HG03060 (cell line): ENCODE measurements at regions not wholly inside any gene's neighbourhood (a gene's known extent, or its start where the extent isn't known, plus 50 kb on each side); places are given as distances from the start of the nearest gene placed in this dataset.
"Not testable (repeated sequence)": the region's sequence is repeated elsewhere in the genome, so short reads cannot be mapped to it uniquely, and the experiment has no call there.

Experiments
- ATAC-seq: cut with Tn5 transposase; IDR thresholded peaks from one replicate; pipeline ENCODE4 v1.9.1; 2021; ENCODE audit warnings: low read depth, moderate number of reproducible peaks; ENCODE audit not compliant: unreplicated experiment

DNA sequence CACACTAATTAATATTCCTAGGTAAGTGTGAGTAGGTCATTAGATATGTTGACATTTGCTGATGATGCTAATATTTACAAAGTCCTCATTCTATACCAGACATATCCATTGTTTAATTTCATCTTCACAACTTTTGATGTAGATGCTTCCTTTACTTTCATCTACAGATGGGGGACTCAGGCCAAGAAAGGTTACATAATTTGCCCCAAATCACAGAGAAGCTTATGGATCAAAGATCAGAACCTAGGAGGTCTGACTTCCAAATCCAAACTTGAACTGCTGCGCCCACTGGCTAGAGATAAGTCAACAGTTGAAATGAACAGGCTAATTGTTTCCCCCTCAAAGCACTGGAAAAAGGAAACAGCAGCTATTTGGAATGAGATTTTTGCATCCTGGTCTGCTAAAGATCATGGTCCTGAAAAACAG is 95.6 kb upstream of the TMEM178A start:
- no peak for ATAC-seq

- ATAC-seq, result no peak
Observed at GRCh38 chr2:39570614-39571013, 95.1 kb upstream of the TMEM178A start.

GRCh38 chr2:39571111-39571731 is 94.5 kb upstream of the TMEM178A start:
- ATAC-seq, result no peak

- no peak for ATAC-seq
Observed at GRCh38 chr2:39573276-39573675, 92.4 kb upstream of the TMEM178A start.

DNA sequence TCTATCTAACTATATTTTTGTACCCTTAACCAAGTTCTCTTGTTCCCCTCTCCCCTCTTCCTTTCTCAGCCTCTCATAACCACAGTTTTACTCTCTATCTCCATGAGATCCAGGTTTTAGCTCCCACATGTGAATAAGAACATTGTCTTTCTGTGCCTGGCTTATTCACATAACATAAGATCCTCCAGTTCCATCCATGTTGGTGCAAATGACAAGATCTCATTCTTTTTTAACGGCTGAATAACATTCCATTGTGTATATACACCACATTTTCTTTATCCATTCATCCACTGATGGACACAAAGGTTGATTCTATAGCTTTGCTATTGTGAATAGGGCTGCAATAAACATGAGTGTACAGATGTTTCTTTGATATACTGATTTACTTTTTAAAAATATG is 83.9 kb upstream of the TMEM178A start:
- ATAC-seq, result no peak

DNA sequence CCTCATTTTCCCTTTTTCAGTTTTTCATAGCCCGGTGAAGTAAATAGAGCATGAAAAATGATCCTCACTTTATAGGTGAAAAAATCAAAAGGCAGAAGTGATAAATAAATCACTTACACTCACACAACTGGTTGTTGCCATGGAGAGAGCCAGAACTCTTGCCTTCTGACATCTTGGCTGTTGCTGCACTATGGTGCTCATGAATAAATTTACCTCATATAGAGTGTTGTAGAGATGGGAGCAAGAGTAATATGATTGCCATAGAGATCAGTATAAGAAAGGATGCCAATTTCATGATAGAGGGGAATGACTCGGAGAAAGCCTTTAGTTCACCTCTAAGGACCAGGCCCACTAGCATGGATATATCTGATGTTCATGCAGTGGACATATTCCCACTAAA is 82.5 kb upstream of the TMEM178A start:
- no peak for ATAC-seq

DNA sequence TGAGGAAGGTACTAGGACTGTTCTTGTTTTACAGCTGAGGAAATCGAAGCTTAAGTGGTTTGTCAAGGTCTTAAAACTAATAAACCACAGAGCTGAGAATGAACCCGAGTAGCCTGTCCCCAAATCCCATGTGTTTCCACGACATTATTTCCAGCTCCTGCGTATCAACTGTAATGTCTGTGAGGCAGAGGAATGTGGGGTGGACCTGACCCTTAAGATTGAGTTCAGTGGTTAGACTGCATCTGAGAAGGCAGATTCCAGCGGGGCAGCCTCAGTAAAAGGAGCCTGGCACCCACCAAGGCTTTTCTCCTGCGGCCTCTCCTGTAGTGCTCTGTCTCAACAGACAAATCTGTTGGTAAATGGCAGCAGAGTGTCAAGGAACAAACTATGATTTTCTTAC is 81.9 kb upstream of the TMEM178A start:
- ATAC-seq, result no peak

DNA sequence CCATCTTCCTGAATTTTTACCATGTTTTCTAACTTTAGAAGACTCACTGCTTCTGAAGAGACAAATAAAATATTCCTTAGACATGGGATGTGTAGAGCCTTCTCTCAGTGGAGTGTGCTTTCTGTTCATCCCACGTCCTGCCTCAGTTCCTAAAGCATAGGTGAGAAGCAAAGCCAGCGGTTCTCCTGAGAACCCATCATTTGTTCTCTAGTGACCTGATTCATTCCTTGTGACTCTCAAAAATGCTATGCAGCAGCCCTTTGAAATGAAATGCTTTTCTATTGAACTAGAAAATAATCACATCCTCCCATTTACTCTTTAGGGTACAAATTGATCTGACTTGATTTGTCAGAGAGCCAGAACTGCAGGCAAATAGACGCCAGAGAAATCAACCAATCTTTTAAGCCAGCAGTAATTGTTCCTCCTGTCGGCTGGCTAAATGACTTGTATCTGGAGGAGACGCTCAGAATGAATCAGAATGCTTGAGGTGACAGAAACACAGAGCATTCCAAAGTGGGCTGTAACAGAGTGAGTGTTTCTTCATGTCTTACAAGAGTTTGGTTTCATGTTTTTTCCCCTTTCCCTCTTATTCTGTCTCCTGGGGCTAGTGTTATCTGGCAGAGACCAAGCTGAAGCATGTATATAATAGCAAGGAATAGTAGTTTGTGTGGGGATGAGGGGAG is 81.3 kb upstream of the TMEM178A start:
- ATAC-seq, result no peak

- not testable (repeated sequence) for ATAC-seq
Observed at GRCh38 chr2:39585531-39585930, 80.2 kb upstream of the TMEM178A start.

DNA sequence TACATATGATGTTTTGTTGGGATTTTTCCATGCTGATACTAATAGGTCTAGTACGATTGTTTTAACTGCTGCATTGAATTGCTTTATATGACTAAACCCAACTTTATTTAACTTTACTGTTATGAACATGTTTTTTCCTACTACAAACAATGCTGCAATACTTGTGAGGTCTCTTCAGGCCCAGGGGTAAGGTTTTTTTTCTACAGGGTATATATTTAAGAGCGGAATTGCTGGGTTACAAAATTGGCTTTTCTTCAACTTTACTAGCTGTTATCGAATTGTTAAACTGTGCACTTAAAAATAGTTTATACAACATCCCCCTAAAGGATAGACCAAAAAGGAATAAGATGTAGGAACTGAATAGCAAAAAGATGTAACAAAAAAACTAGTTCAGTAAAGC is 78.5 kb upstream of the TMEM178A start:
- ATAC-seq, result no peak

- no peak for ATAC-seq
Observed at GRCh38 chr2:39587641-39588040, 78.1 kb upstream of the TMEM178A start.

- ATAC-seq, result no peak
Observed at GRCh38 chr2:39593439-39594393, 72.0 kb upstream of the TMEM178A start.

DNA sequence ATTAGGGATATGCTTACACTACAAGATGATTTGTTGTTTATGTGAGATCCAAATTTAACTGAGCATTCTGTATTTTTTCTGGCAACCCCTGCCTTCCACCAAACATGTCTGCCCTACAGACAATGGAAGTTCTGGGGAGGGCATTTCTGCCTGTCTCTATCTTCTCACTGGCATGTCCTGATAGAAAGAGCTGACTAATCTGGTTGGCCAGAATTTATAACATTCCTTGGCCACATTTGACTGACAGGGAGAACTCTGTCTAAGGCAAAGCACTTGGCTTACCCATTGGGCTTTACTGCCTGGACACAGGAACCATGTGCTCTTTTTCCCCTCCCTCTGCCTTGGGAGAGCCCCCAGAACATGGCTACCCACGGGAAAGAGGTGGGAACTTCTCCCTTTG is 70.6 kb upstream of the TMEM178A start:
- no peak for ATAC-seq

- ATAC-seq, result no peak
Observed at GRCh38 chr2:39597314-39597713, 68.4 kb upstream of the TMEM178A start.

DNA sequence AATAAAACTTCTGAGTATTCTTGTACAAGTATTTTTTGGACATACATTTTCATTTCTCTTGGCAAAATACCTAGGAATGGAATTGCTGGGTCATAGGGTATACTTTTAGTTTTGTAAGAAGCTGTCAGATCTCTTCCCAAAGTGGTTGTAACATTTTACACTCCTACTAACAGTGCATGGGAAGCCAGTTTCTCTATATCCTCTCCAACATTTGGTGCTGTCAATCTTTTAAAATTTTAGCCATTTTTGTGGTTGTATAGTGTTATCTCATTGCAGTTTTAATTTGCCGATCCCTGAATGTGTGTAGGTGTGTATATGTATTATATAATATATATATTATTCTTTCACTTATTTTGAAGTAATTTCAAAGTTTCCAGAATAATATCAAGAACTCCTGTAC is 63.1 kb upstream of the TMEM178A start:
- ATAC-seq, result no peak

DNA sequence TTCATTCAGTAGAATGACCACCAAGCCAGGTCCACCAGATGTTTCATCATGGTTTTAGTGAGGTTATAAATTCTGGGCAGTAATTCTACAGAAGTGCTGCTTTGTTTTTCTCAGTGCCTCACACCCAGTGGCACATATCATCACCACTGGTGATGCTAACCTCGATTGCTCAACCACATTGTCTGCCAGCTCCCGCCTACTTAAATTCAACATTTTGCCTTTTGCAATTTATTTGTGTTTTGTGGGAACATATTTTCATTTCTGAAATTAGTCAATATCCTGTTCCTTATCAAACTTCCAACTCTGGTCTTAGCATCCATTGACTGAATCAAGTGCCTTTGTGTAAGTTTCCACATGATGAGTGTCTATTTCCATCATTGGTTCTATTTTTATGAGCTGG is 62.3 kb upstream of the TMEM178A start:
- ATAC-seq, result no peak

DNA sequence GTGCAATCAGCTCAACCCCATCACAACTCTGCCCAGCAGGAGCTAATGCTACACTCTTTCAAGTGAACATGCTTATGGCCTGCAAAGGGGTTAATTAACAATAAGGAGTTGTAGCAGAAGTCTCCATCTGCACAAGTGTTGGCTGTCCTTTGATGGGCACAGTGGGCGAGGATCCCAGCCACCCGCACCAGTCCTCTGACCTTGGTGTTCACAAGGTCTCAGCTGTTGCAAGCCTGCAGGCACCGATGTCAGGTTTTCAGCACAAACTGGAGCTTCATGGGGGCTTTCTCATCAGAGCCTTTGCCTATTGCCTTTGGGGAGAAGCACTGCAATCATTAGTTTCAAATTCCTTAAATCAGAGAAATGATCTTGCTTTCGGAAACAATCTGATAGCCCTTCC is 60.9 kb upstream of the TMEM178A start:
- ATAC-seq, result no peak

DNA sequence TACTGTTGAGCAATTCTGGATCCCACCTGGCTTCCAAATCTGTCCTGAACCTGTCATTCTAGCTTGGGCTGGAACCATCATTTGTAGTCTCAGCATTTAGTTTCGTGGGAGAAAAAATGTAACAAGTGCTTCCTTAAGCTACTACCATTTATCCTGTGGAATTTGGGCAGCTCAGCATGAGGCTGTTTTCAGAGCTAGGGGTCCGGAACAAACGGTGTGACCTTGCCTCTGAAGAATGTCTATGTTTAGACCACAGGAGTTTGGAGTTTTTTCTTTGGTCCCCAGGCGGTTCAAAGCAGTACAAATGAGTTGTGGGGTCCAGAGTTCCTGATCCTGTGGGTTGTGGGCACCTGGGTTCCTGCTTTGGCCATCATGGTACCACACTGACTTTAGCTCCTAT is 59.1 kb upstream of the TMEM178A start:
- ATAC-seq, result no peak

GRCh38 chr2:39607538-39608262 is 58.0 kb upstream of the TMEM178A start:
- no peak for ATAC-seq

DNA sequence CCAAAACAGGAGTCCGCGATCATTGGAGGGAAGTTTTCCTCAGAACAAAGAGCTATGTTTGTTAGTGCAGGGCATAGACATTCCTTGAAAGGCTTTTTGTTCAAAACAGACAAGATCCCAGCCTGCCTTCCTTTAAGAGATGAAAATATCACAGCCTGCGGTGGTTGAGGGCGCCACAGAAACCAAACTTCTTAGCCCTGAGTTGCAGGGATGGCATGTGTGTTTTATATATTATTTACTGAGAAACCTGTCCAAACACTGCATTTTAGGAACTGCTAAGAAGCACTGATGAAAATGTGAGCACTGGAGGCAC is 57.5 kb upstream of the TMEM178A start:
- no peak for ATAC-seq
